AG09319 (cell line): ENCODE measurements at regions not wholly inside any gene's neighbourhood (a gene's known extent, or its start where the extent isn't known, plus 50 kb on each side); places are given as distances from the start of the nearest gene placed in this dataset.

ENCODE experiments used
- DNase-seq: peaks from one replicate; pipeline ENCODE4 v3.0.0-alpha.2; 2010; ENCODE audit warnings: low read depth; ENCODE audit errors: extremely low read depth
- CTCF ChIP-seq: IDR thresholded peaks from 2 replicates; pipeline ENCODE4 v1.5.1; 2011; ENCODE audit warnings: low read depth, mild to moderate bottlenecking, inconsistent platforms, low read length, moderate library complexity

- DNase-seq: no peak
Measured at GRCh38 chr13:38013676-38014075, 144.1 kb upstream of the TRPC4 start.

GRCh38 chr13:38012096-38012495, 142.5 kb upstream of the TRPC4 start:
- DNase-seq: no peak
- TF ChIP-seq CTCF: no peak

More at GRCh38 chr13:38013676-38014075, 144.1 kb upstream of the TRPC4 start:
- TF ChIP-seq CTCF: no peak

GRCh38 chr13:38008636-38009035, 139.1 kb upstream of the TRPC4 start:
- TF ChIP-seq CTCF: no peak
- DNase-seq: no peak

- DNase-seq: no peak
- no peak for TF ChIP-seq CTCF
Measured at GRCh38 chr13:38002606-38003005, 133.0 kb upstream of the TRPC4 start.

GRCh38 chr13:37997641-37998040, 128.1 kb upstream of the TRPC4 start:
- TF ChIP-seq CTCF: no peak
- DNase-seq: no peak

- no peak for TF ChIP-seq CTCF
- no peak for DNase-seq
Measured at GRCh38 chr13:37995092-37995491, 125.5 kb upstream of the TRPC4 start.

GRCh38 chr13:37986811-37987210, 117.2 kb upstream of the TRPC4 start:
- no peak for DNase-seq
- TF ChIP-seq CTCF: no peak
